Motor neuron (in vitro differentiated cells): ENCODE measurements at regions not wholly inside any gene's neighbourhood (a gene's known extent, or its start where the extent isn't known, plus 50 kb on each side); places are given as distances from the start of the nearest gene placed in this dataset.

ENCODE experiments used
- ATAC-seq, 8 experiments: fragments of 200-7000 bp; cut with Tn5 transposase; replicated peaks in 6 of 8; 2 replicates each; pipeline ENCODE4 v1.8.0; 2021; ENCODE audit warnings: mild to moderate bottlenecking in 8 of 8, moderate library complexity in 8 of 8
- H3K27ac ChIP-seq, 2 donors: fragments of 250-450 bp; sonication (Bioruptor Pico); 2 replicates each; pipeline ENCODE4 v1.9.0; 2021; ENCODE audit warnings: antibody characterized with exemption in 2 of 2, mild to moderate bottlenecking in 2 of 2, moderate library complexity in 1 of 2
- H3K4me1 ChIP-seq, 2 donors: fragments of 250-450 bp; sonication (Bioruptor Pico); replicated peaks in 1 of 2; 2 replicates each; pipeline ENCODE4 v1.6.1; 2021; ENCODE audit warnings: antibody characterized with exemption in 2 of 2, mild to moderate bottlenecking in 2 of 2, moderate library complexity in 1 of 2
- H3K4me3 ChIP-seq, 5 donors: fragments of 250-450 bp; sonication (Bioruptor Pico); 2 replicates each; pipeline ENCODE4 v1.9.0; 2021; ENCODE audit warnings: antibody characterized with exemption in 5 of 5, mild to moderate bottlenecking in 5 of 5, moderate library complexity in 4 of 5
- WGBS, 10 experiments: fragments of 450-650 bp; shearing (Covaris generic); methylation state at CpG; one replicate each; pipeline ENCODE4 v1.0.0; 2022; 5-methylcytosine and 5-hydroxymethylcytosine counted together
- in situ Hi-C, 9 experiments: fragments of 400-800 bp; cut with MboI; loops; one replicate each; pipeline ENCODE4 v1.15.0; 2021; ENCODE audit warnings: low sequenced_read_pairs in 9 of 9, low pct_unique_long_range_greater_than_20kb in 2 of 9; ENCODE audit not compliant: unreplicated experiment in 9 of 9

DNA sequence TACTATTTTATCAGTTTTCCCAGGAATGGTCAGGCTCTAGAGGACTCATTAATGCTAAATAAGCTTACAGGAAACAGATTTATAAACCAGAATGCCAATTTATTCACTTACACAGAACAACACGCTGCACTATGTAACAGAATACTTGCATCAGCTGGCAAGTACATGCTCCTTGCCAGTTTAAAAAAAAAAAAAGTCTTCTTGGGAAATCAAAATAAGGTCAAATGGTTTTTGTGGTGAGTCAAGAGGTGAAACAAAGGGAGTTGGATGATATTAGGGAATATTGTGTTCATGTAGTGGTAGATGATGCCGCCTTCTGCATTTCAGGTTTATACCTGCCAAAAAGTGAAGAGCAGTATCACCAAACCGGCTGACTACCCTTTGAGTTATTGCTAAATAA lies 1322.1 kb upstream of the ZEB2 start:
- 31 to 100% (median 80%) methylated on average over 1 to 3 of the region's 3 CpGs; no CpG with 5 or more reads in 1 of the 10 experiments for WGBS, 10 experiments
- in situ Hi-C loops: no loop called here
- no peaks in the 10 kb centered on the region for H3K4me1 ChIP-seq
- peak in 1 of 8 experiments; percentile 57 for ATAC-seq
- H3K4me3 ChIP-seq: no peak overlapping the region
- no peak overlapping the region for H3K27ac ChIP-seq

DNA sequence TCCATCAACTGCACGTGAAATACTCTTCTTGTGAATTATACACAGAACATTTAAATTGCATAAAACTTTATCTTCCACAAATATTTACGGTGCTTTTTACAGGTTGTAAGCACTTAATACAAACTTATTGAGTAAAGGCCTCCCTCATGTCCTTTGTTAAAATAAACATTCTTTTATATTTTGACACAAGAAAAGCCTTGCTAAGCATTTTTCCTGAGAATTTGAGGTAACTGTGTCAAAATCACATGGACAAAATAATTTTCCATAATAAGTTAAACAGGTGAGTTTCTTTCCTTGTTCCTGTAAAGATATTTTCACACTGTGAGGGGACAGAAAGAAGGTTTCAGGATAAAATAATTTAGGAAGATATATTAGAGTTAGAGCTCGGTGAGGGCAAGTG lies 1317.1 kb upstream of the ZEB2 start:
- H3K27ac ChIP-seq: no peak overlapping the region
- no peaks in the 10 kb centered on the region for H3K4me1 ChIP-seq
- ATAC-seq: no peak
- H3K4me3 ChIP-seq: no peak overlapping the region
- in situ Hi-C loops: no loop called here
- 44 to 98% (median 83%) methylated on average over 2 to 3 of the region's 3 CpGs for WGBS, 10 experiments

DNA sequence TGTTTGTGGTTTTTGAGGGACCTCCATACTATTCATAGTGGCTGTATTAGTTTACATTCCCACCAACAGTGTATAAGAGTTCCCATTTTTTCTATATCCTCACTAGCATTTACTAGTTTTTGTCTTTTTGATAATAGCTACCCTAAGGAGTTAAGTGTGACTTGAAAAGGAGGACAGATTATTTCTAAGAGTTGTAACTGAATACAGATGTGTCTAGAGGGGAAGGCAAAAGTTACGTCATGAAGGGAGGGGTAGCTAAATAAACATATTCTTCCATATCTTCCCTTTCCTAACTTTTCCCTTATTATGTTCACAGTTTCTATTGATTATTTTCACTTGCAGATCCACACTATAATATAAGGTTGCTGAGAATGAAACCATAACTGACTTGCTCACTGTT lies 1315.7 kb upstream of the ZEB2 start:
- H3K4me3 ChIP-seq: no peak overlapping the region
- peak in 2 of 8 experiments; percentile 84 to 90 for ATAC-seq
- H3K4me1 ChIP-seq: no peaks in the 10 kb centered on the region
- in situ Hi-C loops: no loop called here
- no peak overlapping the region for H3K27ac ChIP-seq
- 0 to 92% (median 17%) methylated on average over 1 of the region's 1 CpG; no CpG with 5 or more reads in 5 of the 10 experiments for WGBS, 10 experiments

DNA sequence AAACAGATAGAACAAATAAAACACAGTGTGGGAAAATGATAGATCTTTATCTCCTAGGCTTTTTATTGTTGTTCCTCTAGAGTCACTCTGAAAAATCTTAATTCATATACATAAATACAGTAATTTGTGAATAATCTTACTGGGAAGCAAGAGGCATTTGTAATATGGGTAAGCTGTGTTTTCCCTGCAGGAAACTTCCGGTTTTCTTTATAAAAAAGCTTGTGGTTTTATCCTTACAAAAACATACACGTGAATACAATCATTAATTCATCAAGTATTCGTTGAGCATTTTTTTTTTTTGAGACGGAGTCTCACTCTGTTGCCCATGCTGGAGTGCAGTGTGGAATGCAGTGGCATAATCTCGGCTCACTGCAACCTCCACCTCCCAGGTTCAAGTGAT lies 1312.8 kb upstream of the ZEB2 start:
- in situ Hi-C loops: no loop called here
- H3K4me1 ChIP-seq: no peaks in the 10 kb centered on the region
- no peak overlapping the region for H3K27ac ChIP-seq
- WGBS, 10 experiments: 50 to 95% (median 79%) methylated on average over 1 to 5 of the region's 5 CpGs
- H3K4me3 ChIP-seq: no peak overlapping the region
- ATAC-seq: no peak

DNA sequence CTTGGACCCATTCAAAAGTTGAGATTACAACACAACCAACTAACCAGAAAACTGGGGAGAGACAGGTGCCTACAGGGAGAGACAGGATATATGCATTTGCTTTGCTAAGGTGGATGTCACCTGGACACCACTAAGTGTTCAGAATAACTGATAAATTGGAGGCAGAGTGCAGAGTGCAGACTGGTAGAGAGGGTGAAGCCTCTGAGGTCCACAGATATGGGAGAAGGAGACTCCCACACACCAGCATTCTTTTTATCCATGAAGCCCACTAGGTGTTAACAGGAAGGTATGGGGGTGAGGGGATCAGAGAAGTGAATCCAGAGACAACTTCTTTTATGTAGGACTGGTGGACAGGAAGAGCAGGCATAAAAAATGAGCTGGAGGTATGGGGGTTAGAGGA lies 1310.0 kb upstream of the ZEB2 start:
- no peak for ATAC-seq
- H3K4me1 ChIP-seq: no peaks in the 10 kb centered on the region
- in situ Hi-C loops: no loop called here

DNA sequence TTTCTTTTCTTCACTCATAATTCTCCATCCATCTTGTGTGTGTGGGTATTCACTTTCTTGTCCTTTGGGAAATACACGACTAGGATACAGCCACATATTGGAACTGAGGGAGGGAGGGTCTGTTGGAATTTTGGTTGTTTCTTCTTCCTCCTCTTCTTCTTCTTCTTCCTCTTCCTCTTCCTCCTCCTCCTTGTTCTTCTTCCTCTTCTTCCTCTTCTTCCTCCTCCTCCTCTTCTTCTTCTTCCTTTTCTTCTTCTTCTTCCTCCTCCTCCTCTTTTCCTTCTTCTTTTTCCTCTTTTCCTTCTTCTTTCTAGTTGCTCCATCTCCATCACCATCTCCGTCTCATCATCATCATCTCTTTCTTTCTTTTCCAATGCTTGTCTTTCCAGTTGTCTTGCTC lies 1307.3 kb upstream of the ZEB2 start:
- WGBS, 10 experiments: 30 to 90% (median 80%) methylated on average over 1 to 2 of the region's 2 CpGs; no CpG with 5 or more reads in 1 of the 10 experiments
- in situ Hi-C loops: no loop called here
- Histone ChIP-seq H3K27ac (no peak overlapping the region), H3K4me3 (no peak overlapping the region), H3K4me1 (no peaks in the 10 kb centered on the region)
- no peak for ATAC-seq

More for the DNA sequence above, 1310.0 kb upstream of the ZEB2 start:
- Histone ChIP-seq H3K27ac (no peak overlapping the region), H3K4me3 (no peak overlapping the region)

DNA sequence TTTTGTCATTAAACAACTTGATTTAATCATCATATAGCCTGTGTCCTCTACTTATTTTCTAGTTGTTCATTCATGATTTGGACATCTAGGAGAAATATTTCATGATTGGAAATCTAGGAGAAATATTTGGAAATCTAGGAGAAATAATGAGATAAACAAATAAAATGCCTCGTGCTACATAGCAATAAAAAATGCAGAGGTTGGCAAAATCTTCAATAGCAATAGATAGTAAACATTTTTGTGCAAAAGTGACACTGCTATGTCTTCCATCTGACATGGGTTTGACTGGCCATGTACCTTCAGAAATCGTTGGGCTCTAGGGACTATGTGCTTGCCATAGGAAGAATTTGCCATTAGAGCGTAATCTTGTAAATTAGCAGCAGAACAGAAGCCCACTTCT lies 1304.5 kb upstream of the ZEB2 start:
- no peak for ATAC-seq
- H3K27ac ChIP-seq: no peak overlapping the region
- WGBS, 10 experiments: 38 to 90% (median 78%) methylated on average over 1 to 3 of the region's 3 CpGs
- no peaks in the 10 kb centered on the region for H3K4me1 ChIP-seq
- no peak overlapping the region for H3K4me3 ChIP-seq
- in situ Hi-C loops: no loop called here

DNA sequence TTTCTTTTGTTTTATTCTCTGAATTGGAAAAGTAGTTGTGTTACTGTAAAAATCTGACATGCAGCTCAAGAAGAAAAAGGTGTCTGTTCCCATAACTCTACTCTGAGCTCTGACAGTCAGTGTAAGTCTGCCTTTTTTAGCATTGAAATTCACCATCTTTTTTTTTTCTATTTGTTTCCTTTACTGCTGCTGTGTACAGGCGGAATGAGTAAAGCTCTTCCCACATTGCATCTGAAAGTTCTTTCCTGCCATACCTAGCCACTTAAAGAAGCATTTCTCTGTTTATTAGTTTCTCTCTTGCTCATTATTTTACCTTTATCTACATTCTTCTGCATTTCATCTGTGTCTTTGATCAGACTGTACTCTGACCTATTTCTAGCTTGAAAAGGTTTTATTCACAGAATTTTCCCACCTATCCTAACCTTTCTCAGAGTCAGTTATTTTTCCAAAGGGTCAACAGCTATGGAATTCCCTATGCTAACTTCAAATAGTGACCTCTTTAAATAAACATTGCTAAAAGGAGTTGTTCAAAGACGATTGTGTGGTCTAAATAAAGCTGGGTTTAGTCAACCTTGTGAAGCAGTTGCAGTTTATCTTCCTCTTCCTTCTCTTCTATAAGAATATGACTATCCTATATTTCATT lies 1303.1 kb upstream of the ZEB2 start:
- H3K27ac ChIP-seq: no peak overlapping the region
- no peak for ATAC-seq
- H3K4me3 ChIP-seq: no peak overlapping the region
- 46 to 100% (median 69%) methylated on average over 1 to 2 of the region's 2 CpGs; no CpG with 5 or more reads in 2 of the 10 experiments for WGBS, 10 experiments
- in situ Hi-C loops: no loop called here
- H3K4me1 ChIP-seq: no peaks in the 10 kb centered on the region

DNA sequence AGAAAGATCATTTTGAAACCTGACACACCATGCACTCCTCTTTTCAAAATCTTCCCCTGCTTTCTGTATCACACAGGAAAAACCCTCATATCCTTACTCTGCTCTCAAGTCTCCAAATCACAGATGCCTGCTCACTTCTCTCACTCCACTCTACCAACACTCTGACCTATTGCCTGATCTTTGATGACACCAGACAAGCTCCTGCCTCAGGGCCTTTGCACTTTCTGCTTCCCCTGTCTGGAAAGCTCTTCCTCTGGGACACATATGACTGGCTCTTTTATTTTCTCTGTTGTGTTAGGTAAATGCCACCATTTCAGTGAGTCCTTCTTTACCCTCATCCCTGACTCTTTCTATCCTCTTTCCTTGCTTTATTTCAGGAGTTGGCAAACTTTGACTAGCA lies 1300.7 kb upstream of the ZEB2 start:
- Histone ChIP-seq H3K27ac (no peak overlapping the region), H3K4me1 (no peaks in the 10 kb centered on the region), H3K4me3 (no peak overlapping the region)
- in situ Hi-C loops: no loop called here
- no peak for ATAC-seq

DNA sequence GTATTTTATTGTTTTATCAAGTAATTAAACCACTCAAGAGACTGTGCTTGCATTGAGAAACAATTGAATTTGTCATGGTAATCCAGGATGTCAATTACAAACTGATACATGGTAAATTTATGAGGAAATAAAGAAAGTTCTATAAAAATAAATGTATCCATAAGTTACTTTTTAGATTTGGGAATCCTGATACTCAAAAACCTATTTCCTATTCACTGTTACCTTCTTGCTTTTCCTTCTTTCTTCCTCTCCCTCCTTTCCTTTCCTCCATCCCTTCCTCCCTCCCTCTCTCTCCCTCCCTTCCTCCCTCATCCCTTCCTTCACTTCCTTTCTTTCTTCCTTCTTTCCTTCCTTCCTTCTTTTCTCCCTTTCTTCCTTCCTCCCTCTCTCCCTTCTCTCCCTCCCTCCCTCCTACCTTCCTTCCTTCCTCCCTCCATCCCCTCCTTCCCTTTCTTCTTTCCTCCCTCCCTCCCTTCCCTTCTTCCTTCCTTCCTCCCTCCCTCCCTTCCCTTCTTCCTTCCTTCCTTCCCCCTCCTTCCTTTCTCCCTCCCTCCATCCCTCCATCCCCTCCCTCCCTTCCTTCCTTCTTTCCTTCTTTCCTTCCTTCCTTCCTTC lies 1299.1 kb upstream of the ZEB2 start:
- Histone ChIP-seq H3K4me3 (no peak overlapping the region), H3K27ac (no peak overlapping the region), H3K4me1 (no peaks in the 10 kb centered on the region)
- ATAC-seq: no peak
- in situ Hi-C loops: no loop called here

DNA sequence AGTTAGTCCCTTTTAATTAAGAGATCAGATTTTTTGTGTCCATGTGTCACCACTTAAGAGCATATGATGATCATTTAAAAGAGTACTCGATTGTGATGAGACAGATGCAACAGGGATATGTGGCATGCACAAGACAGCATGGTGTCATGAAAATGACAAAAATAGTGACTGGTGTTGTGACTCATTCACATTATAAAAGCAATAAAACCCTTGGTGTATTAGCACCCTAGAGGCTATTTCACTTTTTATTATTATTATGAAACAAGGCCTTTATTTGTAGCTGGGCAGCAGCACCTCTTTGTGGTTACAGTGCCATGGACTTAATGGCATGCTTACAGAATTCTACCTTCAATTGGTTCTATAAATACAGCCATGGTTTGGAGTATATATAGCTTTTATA lies 1296.0 kb upstream of the ZEB2 start:
- Histone ChIP-seq H3K4me1 (no peaks in the 10 kb centered on the region), H3K4me3 (no peak overlapping the region), H3K27ac (no peak overlapping the region)
- ATAC-seq: peak in 6 of 8 experiments; percentile 38 to 83 (median 64)
- in situ Hi-C loops: no loop called here
- 0 to 80% (median 40%) methylated on average over 1 of the region's 1 CpG; no CpG with 5 or more reads in 4 of the 10 experiments for WGBS, 10 experiments

DNA sequence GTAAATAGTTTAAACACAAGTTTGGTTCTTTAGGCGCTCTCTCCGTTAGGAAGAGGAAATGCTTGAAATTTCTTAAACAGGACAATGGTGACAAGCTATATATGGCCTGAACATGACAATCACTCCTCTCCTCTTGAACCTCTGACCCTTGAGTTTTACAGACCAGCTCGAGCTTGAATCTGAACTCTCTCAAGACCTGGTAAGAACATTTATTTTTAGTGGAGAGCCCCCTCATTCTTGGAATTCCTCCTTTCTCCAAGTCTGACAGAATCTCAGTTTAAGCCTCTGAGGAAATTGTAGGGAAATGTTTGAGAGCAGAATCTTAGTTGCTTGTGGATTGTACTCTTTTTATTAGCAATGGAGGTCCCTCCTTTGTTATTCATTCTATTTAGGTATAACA lies 1293.6 kb upstream of the ZEB2 start:
- H3K4me1 ChIP-seq: no peaks in the 10 kb centered on the region
- no peak overlapping the region for H3K4me3 ChIP-seq
- in situ Hi-C loops: no loop called here
- 62 to 94% (median 71%) methylated on average over 2 to 3 of the region's 3 CpGs; no CpG with 5 or more reads in 3 of the 10 experiments for WGBS, 10 experiments
- no peak overlapping the region for H3K27ac ChIP-seq
- ATAC-seq: no peak

DNA sequence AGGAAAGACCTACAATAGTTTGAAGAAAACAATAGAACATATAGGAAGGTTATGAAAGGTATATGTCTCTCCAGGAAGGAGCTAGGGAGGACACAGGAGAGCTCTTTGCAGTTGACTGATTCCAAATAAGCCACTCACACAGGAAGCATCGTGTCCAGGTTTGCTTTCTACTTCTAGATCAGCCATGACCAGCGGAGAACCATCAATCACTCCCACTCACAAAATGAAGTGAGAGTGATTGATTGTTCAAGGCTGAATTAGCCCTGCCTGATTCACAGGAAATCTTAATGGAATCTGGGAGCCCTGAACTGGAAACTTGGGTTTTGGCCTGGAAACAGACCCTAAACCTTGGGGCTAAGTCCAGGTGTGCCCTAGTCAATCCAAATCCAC lies 1292.2 kb upstream of the ZEB2 start:
- Histone ChIP-seq H3K27ac (no peak overlapping the region), H3K4me1 (no peaks in the 10 kb centered on the region), H3K4me3 (no peak overlapping the region)
- no peak for ATAC-seq
- in situ Hi-C loops: no loop called here
- 58 to 100% (median 75%) methylated on average over 1 to 2 of the region's 2 CpGs; no CpG with 5 or more reads in 3 of the 10 experiments for WGBS, 10 experiments
